ENCODE measurements at regions not wholly inside any gene's neighbourhood (a gene's known extent, or its start where the extent isn't known, plus 50 kb on each side); places are given as distances from the start of the nearest gene placed in this dataset.

- TF ChIP-seq CREB5 (CRISPR knock-in tag; IDR thresholded peaks at IDR 0.05; ENCODE audit: low read depth) (no peak), OSR1 (CRISPR knock-in tag; IDR thresholded peaks at IDR 0.05) (no peak), PPARA (CRISPR knock-in tag; IDR thresholded peaks at IDR 0.05; ENCODE audit: borderline replicate concordance) (no peak)
These were observed 97.8 kb downstream of the ELAPOR2 start (continued) for GRCh38 chr7:86961686-86962085.

- no peak for TF ChIP-seq GLIS3 (CRISPR knock-in tag; IDR thresholded peaks at IDR 0.05)
- no peak for TF ChIP-seq POU6F1 (CRISPR knock-in tag; IDR thresholded peaks at IDR 0.05; ENCODE audit: borderline replicate concordance, low read depth)
- no peak for TF ChIP-seq ARNTL (CRISPR knock-in tag; IDR thresholded peaks at IDR 0.05; ENCODE audit: borderline replicate concordance, low read depth)
- TF ChIP-seq ZC3H10 (CRISPR knock-in tag; IDR thresholded peaks at IDR 0.05), result no peak
- no peak for TF ChIP-seq TCF4 (CRISPR knock-in tag; IDR thresholded peaks at IDR 0.05; ENCODE audit: borderline replicate concordance)
- TF ChIP-seq CREB5 (CRISPR knock-in tag; IDR thresholded peaks at IDR 0.05; ENCODE audit: low read depth), result no peak
- TF ChIP-seq BACH2 (CRISPR knock-in tag; IDR thresholded peaks at IDR 0.05; ENCODE audit: borderline replicate concordance), result no peak
- TF ChIP-seq ESRRG (CRISPR knock-in tag; IDR thresholded peaks at IDR 0.05), result no peak
- TF ChIP-seq PATZ1 (CRISPR knock-in tag; IDR thresholded peaks at IDR 0.05; ENCODE audit: borderline replicate concordance), result no peak
- no peak for TF ChIP-seq ZFP3 (CRISPR knock-in tag; IDR thresholded peaks at IDR 0.05)
- TF ChIP-seq PPARA (CRISPR knock-in tag; IDR thresholded peaks at IDR 0.05; ENCODE audit: borderline replicate concordance), result no peak
- no peak for TF ChIP-seq RARB (CRISPR knock-in tag; IDR thresholded peaks at IDR 0.05)
- TF ChIP-seq, protein P1, sequence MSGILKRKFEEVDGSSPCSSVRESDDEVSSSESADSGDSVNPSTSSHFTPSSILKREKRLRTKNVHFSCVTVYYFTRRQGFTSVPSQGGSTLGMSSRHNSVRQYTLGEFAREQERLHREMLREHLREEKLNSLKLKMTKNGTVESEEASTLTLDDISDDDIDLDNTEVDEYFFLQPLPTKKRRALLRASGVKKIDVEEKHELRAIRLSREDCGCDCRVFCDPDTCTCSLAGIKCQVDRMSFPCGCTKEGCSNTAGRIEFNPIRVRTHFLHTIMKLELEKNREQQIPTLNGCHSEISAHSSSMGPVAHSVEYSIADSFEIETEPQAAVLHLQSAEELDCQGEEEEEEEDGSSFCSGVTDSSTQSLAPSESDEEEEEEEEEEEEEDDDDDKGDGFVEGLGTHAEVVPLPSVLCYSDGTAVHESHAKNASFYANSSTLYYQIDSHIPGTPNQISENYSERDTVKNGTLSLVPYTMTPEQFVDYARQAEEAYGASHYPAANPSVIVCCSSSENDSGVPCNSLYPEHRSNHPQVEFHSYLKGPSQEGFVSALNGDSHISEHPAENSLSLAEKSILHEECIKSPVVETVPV (CRISPR knock-in tag; IDR thresholded peaks at IDR 0.05), result no peak
- TF ChIP-seq ZNF565 (CRISPR knock-in tag; conservative IDR thresholded peaks at IDR 0.05; ENCODE audit: low read depth), result no peak
- TF ChIP-seq ZNF70 (CRISPR knock-in tag; IDR thresholded peaks at IDR 0.05), result no peak
- TF ChIP-seq SNAI2 (CRISPR knock-in tag; IDR thresholded peaks at IDR 0.05), result no peak
- ATAC-seq, result no peak
These were observed 101.1 kb downstream of the ELAPOR2 start for GRCh38 chr7:86958380-86958779.

GRCh38 chr7:86956567-86956966, 102.9 kb downstream of the ELAPOR2 start:
- TF ChIP-seq, protein P1 (CRISPR knock-in tag; IDR thresholded peaks at IDR 0.05), result no peak
- TF ChIP-seq ZNF70 (CRISPR knock-in tag; IDR thresholded peaks at IDR 0.05), result no peak
- no peak for TF ChIP-seq PPARA (CRISPR knock-in tag; IDR thresholded peaks at IDR 0.05; ENCODE audit: borderline replicate concordance)
- TF ChIP-seq POU6F1 (CRISPR knock-in tag; IDR thresholded peaks at IDR 0.05; ENCODE audit: borderline replicate concordance, low read depth), result no peak
- TF ChIP-seq PATZ1 (CRISPR knock-in tag; IDR thresholded peaks at IDR 0.05; ENCODE audit: borderline replicate concordance), result no peak
- TF ChIP-seq GLIS3 (CRISPR knock-in tag; IDR thresholded peaks at IDR 0.05), result no peak
- TF ChIP-seq ZNF8 (CRISPR knock-in tag; IDR thresholded peaks at IDR 0.05), result no peak
- TF ChIP-seq TCF4 (CRISPR knock-in tag; IDR thresholded peaks at IDR 0.05; ENCODE audit: borderline replicate concordance), result no peak
- no peak for TF ChIP-seq SNAI2 (CRISPR knock-in tag; IDR thresholded peaks at IDR 0.05)
- no peak for TF ChIP-seq ARNTL (CRISPR knock-in tag; IDR thresholded peaks at IDR 0.05; ENCODE audit: borderline replicate concordance, low read depth)
- TF ChIP-seq ZFP3 (CRISPR knock-in tag; IDR thresholded peaks at IDR 0.05), result no peak
- TF ChIP-seq ESRRG (CRISPR knock-in tag; IDR thresholded peaks at IDR 0.05), result no peak
- no peak for ATAC-seq
